ENCODE measurements at regions not wholly inside any gene's neighbourhood (a gene's known extent, or its start where the extent isn't known, plus 50 kb on each side); places are given as distances from the start of the nearest gene placed in this dataset.

DNA sequence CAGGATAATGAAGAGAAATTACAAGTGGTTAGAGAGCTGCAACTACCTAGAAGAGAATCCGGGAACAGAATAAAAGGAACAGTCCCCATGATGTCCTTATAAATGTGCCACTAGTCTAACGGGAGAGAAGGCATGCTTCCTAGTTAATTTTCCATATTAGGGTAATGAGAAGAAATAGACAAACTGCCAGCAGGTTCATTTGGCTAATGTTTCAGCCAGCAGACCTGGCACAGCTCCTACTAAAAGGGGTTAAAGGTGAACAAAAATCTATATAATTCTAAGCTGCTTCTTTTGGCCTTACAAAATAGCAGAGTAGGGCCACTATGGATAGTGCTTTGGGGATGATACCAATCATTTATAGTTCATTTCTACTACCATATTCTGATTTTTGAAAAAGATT is 845.3 kb upstream of the GCFC2 start:
- H3K9me3 ChIP-seq (ENCODE audit: control insufficient read depth, insufficient read depth, low read length): no peaks in the 10 kb centered on the region
- H3K36me3 ChIP-seq (ENCODE audit: insufficient read depth, low read length): no peaks in the 10 kb centered on the region
- H3K9ac ChIP-seq (ENCODE audit: low read depth, low read length): no peak overlapping the region
- H3K4me1 ChIP-seq (ENCODE audit: insufficient read depth, low read length): no peaks in the 10 kb centered on the region

DNA sequence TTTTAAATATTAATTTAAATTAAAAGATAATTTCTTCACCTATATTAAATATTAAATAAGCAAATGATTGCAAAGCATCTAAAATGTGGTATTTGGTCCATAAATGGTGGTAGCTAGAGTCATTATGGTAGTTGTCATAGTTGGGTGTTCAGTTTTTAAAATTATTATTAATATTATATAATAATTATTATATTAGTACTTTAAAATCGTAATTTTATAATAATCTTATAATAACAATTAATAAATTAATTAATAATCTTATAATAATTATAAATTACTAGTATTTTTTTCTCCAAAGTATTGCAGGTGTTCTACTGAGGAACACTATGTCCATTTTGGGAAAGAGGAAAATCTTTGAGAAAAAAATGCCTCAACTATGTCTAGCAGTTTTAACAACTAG is 835.5 kb upstream of the GCFC2 start:
- no peak overlapping the region for H3K9ac ChIP-seq (ENCODE audit: low read depth, low read length)
- H3K9me3 ChIP-seq (ENCODE audit: control insufficient read depth, insufficient read depth, low read length): no peaks in the 10 kb centered on the region
- H3K36me3 ChIP-seq (ENCODE audit: insufficient read depth, low read length): no peaks in the 10 kb centered on the region
- peaks cover 11% of the 10 kb centered on the region; the same call in 1 of the 2 replicates for H3K4me1 ChIP-seq (ENCODE audit: insufficient read depth, low read length)

- Histone ChIP-seq H3K4me1 (ENCODE audit: insufficient read depth, low read length) (peaks cover 11% of the 10 kb centered on the region; the same call in 1 of the 2 replicates), H3K9me3 (ENCODE audit: control insufficient read depth, insufficient read depth, low read length) (no peaks in the 10 kb centered on the region), H3K36me3 (ENCODE audit: insufficient read depth, low read length) (no peaks in the 10 kb centered on the region), H3K9ac (ENCODE audit: low read depth, low read length) (no peak overlapping the region)
Measured at GRCh38 chr2:76544901-76545300, 834.2 kb upstream of the GCFC2 start.

DNA sequence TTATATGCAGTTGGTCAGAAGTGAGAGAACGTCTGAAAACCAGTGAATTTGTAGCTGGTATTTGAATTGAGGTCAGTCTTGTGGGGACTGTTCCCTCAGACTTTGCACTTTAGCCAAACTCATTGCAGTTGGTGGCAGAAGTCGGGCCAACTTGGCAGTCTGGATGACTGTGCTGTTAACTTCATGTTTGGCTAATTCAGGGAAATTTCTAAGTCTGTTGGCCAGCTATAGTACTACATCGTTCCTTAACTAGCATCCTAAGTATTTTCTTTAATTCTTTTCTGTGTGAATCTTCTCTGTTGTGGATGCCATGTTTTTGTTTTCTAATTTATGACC is 806.8 kb upstream of the GCFC2 start:
- peaks cover 10% of the 10 kb centered on the region for H3K9me3 ChIP-seq (ENCODE audit: control insufficient read depth, insufficient read depth, low read length)
- no peak overlapping the region for H3K9ac ChIP-seq (ENCODE audit: low read depth, low read length)
- H3K36me3 ChIP-seq (ENCODE audit: insufficient read depth, low read length): no peaks in the 10 kb centered on the region
- H3K4me1 ChIP-seq (ENCODE audit: insufficient read depth, low read length): peaks cover 2% of the 10 kb centered on the region; the same call in 1 of the 2 replicates

- Histone ChIP-seq H3K9ac (ENCODE audit: low read depth, low read length) (no peak overlapping the region), H3K9me3 (ENCODE audit: control insufficient read depth, insufficient read depth, low read length) (peaks cover 10% of the 10 kb centered on the region), H3K36me3 (ENCODE audit: insufficient read depth, low read length) (no peaks in the 10 kb centered on the region), H3K4me1 (ENCODE audit: insufficient read depth, low read length) (peaks cover 5% of the 10 kb centered on the region; the same call in 1 of the 2 replicates)
Measured at GRCh38 chr2:76516861-76517573, 806.3 kb upstream of the GCFC2 start.

DNA sequence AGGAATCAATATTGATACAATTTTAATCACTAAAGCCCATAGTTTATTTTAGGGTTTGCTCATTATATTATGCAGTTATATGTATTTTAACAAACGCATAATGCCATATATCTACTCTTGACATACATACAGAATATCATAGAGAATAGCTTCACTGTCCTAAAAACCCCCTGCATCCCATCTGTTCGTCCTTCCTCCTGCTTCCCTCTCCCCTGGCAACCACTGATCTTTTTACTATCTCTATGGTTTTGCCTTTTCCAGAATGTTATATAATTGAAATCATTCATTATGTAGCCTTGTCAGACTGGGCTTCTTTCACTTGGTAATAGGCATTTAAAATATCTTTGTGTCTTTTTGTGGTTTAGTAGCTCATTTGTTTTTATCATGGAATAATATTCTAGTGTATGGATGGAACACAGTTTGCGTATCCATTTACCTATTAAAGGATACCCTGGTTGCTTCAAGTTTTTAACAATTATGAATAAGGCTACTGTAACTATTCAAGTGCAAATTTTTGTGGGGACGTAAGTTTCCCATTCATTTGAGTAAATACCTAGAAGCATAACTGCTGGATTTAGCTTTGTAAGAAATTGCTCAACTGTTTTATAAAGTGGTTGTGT is 801.6 kb upstream of the GCFC2 start:
- no peak overlapping the region for H3K9ac ChIP-seq (ENCODE audit: low read depth, low read length)
- no peaks in the 10 kb centered on the region for H3K36me3 ChIP-seq (ENCODE audit: insufficient read depth, low read length)
- H3K4me1 ChIP-seq (ENCODE audit: insufficient read depth, low read length): peaks cover 5% of the 10 kb centered on the region; the same call in 1 of the 2 replicates
- H3K9me3 ChIP-seq (ENCODE audit: control insufficient read depth, insufficient read depth, low read length): peaks cover 10% of the 10 kb centered on the region

GRCh38 chr2:76506538-76506937 is 795.8 kb upstream of the GCFC2 start:
- Histone ChIP-seq H3K9ac (ENCODE audit: low read depth, low read length) (no peak overlapping the region), H3K4me1 (ENCODE audit: insufficient read depth, low read length) (peaks cover 3% of the 10 kb centered on the region; the same call in 1 of the 2 replicates), H3K9me3 (ENCODE audit: control insufficient read depth, insufficient read depth, low read length) (no peaks in the 10 kb centered on the region), H3K36me3 (ENCODE audit: insufficient read depth, low read length) (no peaks in the 10 kb centered on the region)

- H3K4me1 ChIP-seq (ENCODE audit: insufficient read depth, low read length): no peaks in the 10 kb centered on the region; the same call in 1 of the 2 replicates
- H3K36me3 ChIP-seq (ENCODE audit: insufficient read depth, low read length): no peaks in the 10 kb centered on the region
- no peaks in the 10 kb centered on the region for H3K9me3 ChIP-seq (ENCODE audit: control insufficient read depth, insufficient read depth, low read length)
- no peak overlapping the region for H3K9ac ChIP-seq (ENCODE audit: low read depth, low read length)
Measured at GRCh38 chr2:76501641-76502040, 790.9 kb upstream of the GCFC2 start.

- H3K9ac ChIP-seq (ENCODE audit: low read depth, low read length): no peak overlapping the region
- H3K36me3 ChIP-seq (ENCODE audit: insufficient read depth, low read length): no peaks in the 10 kb centered on the region
- no peaks in the 10 kb centered on the region for H3K9me3 ChIP-seq (ENCODE audit: control insufficient read depth, insufficient read depth, low read length)
- H3K4me1 ChIP-seq (ENCODE audit: insufficient read depth, low read length): no peaks in the 10 kb centered on the region
Measured at GRCh38 chr2:76498360-76498759, 787.6 kb upstream of the GCFC2 start.

DNA sequence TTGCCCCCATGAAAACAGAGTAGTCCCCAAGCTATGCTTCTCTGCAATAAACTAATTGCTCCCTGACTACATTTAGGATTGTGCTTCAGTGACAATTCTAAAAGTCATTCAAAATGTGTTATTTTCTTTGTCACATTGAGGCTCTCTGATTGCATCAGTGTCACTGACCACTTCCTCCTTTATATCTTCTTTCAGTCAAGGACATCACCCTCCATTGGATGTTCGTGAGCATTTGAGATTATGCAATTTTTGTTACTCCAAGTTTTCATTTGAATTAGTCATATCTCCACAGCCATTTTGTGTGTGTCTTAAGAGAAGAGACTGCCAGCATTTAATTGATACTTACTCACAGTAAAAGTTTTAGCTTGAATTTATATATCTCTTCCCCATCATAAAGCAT is 780.8 kb upstream of the GCFC2 start:
- H3K9me3 ChIP-seq (ENCODE audit: control insufficient read depth, insufficient read depth, low read length): no peaks in the 10 kb centered on the region
- no peaks in the 10 kb centered on the region for H3K4me1 ChIP-seq (ENCODE audit: insufficient read depth, low read length)

DNA sequence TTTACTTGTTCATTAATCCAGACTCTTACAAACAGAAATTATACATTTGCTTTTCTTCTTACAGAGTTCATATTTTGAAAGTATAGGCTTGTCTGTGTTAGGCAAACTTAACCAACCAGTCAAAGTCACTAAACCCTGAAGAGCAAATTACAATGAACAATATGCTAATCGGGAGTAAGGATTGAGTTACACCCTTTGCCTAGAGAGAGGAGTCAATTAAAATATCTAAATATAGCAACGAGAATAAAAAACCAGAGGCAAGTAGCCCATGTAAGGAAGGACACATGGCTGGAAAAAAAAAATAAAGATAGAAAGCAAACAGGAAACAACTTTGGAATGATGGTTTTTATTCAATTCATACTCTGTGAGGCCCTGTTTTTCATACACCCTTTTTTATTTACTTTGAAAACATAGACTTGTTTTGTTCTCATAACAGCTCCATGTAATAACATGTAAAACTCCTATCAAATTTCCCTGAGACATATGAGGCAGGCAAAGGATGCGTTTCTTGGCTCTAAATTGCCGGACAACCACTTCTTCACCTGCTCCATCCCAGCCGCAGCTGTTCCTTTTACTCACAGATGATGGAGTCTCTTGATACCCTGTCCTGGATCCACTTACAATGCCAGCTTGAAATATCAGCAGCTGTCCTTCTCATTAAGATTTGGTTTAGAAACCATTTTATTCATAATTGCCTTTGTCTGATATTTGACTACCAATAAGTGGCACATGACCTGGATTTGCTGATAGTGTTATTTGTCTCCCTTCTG is 767.7 kb upstream of the GCFC2 start:
- Histone ChIP-seq H3K4me1 (ENCODE audit: insufficient read depth, low read length) (peaks cover 14% of the 10 kb centered on the region; the same call in 1 of the 2 replicates), H3K36me3 (ENCODE audit: insufficient read depth, low read length) (no peaks in the 10 kb centered on the region), H3K9ac (ENCODE audit: low read depth, low read length) (no peak overlapping the region), H3K9me3 (ENCODE audit: control insufficient read depth, insufficient read depth, low read length) (no peaks in the 10 kb centered on the region)

More for the DNA sequence above, 780.8 kb upstream of the GCFC2 start:
- Histone ChIP-seq H3K36me3 (ENCODE audit: insufficient read depth, low read length) (no peaks in the 10 kb centered on the region), H3K9ac (ENCODE audit: low read depth, low read length) (no peak overlapping the region)

- Histone ChIP-seq H3K36me3 (ENCODE audit: insufficient read depth, low read length) (no peaks in the 10 kb centered on the region), H3K9ac (ENCODE audit: low read depth, low read length) (no peak overlapping the region), H3K4me1 (ENCODE audit: insufficient read depth, low read length) (0 out of 2 replicates have a peak, but pooled peaks cover 10% of the 10 kb centered on the region), H3K9me3 (ENCODE audit: control insufficient read depth, insufficient read depth, low read length) (no peaks in the 10 kb centered on the region)
Measured at GRCh38 chr2:76472946-76473345, 762.2 kb upstream of the GCFC2 start.

DNA sequence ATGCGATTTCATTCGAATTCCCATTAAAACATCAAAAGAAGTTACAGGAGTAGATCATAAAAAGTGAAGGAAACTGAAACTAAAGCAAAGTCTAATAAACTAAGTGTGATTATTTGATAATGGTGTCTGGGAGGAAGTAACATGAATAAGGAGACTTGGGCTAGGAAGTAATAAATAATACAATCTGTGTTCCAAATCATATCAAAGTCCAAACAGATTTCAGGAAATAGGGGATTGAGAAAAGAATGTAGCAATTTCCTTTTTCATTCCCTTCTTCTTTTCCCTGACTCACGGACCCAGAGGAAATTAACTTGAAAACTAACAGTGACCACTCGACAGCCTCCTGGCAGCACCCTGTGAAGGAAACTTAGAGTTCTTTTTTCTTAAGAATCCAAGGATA is 758.4 kb upstream of the GCFC2 start:
- no peaks in the 10 kb centered on the region for H3K36me3 ChIP-seq (ENCODE audit: insufficient read depth, low read length)
- no peaks in the 10 kb centered on the region for H3K9me3 ChIP-seq (ENCODE audit: control insufficient read depth, insufficient read depth, low read length)
- no peak overlapping the region for H3K9ac ChIP-seq (ENCODE audit: low read depth, low read length)
- H3K4me1 ChIP-seq (ENCODE audit: insufficient read depth, low read length): 0 out of 2 replicates have a peak, but pooled peaks cover 10% of the 10 kb centered on the region

- no peaks in the 10 kb centered on the region for H3K9me3 ChIP-seq (ENCODE audit: control insufficient read depth, insufficient read depth, low read length)
- H3K9ac ChIP-seq (ENCODE audit: low read depth, low read length): no peak overlapping the region
- no peaks in the 10 kb centered on the region for H3K4me1 ChIP-seq (ENCODE audit: insufficient read depth, low read length)
- H3K36me3 ChIP-seq (ENCODE audit: insufficient read depth, low read length): no peaks in the 10 kb centered on the region
Measured at GRCh38 chr2:76467326-76467725, 756.6 kb upstream of the GCFC2 start.

Data from ES-I3 (cell line).